ENCODE measurements at regions not wholly inside any gene's neighbourhood (a gene's known extent, or its start where the extent isn't known, plus 50 kb on each side); places are given as distances from the start of the nearest gene placed in this dataset.

- Histone ChIP-seq H3K4me1 (ENCODE audit: low read length) (no peaks in the 10 kb centered on the region), H3F3A (ENCODE audit: insufficient read depth, low read length) (no peaks in the 10 kb centered on the region), H3K9ac (ENCODE audit: low read length) (no peak overlapping the region), H3K27ac (ENCODE audit: low read length) (no peak overlapping the region), H3K36me3 (replicated peaks; ENCODE audit: insufficient read depth, low read length) (no peaks in the 10 kb centered on the region), H3K27me3 (replicated peaks; ENCODE audit: insufficient read depth, low read length) (no peaks in the 10 kb centered on the region), H3K9me2 (replicated peaks; ENCODE audit: insufficient read depth, low read length) (no peaks in the 10 kb centered on the region), H3K4me3 (ENCODE audit: low read length) (no peak overlapping the region), H3K9me3 (replicated peaks; ENCODE audit: insufficient read depth, low read length) (no peaks in the 10 kb centered on the region), H3K79me2 (ENCODE audit: low read length) (no peaks in the 10 kb centered on the region), H4K20me1 (ENCODE audit: insufficient read depth, low read length) (no peaks in the 10 kb centered on the region), H2AFZ (ENCODE audit: low read length) (no peak overlapping the region), H3K4me2 (ENCODE audit: low read depth, low read length) (no peak overlapping the region)
- no peak for DNase-seq
- TF ChIP-seq CTCF (IDR thresholded peaks at IDR 0.05; ENCODE audit: low read length) (no peak), EZH2 (optimal IDR thresholded peaks at IDR 0.05; ENCODE audit: low read depth, low read length) (no peak), EZH2phosphoT487 (IDR thresholded peaks at IDR 0.05; ENCODE audit: low read length) (no peak)
Observed at GRCh38 chr1:209356976-209357377, 226.5 kb upstream of the CAMK1G start.

GRCh38 chr1:209363112-209363511 lies 220.4 kb upstream of the CAMK1G start:
- Histone ChIP-seq H3K36me3 (replicated peaks; ENCODE audit: insufficient read depth, low read length) (no peaks in the 10 kb centered on the region), H3F3A (ENCODE audit: insufficient read depth, low read length) (no peaks in the 10 kb centered on the region), H3K9ac (ENCODE audit: low read length) (no peak overlapping the region), H3K27me3 (replicated peaks; ENCODE audit: insufficient read depth, low read length) (no peaks in the 10 kb centered on the region), H3K27ac (ENCODE audit: low read length) (no peak overlapping the region), H3K9me3 (replicated peaks; ENCODE audit: insufficient read depth, low read length) (no peaks in the 10 kb centered on the region), H3K4me2 (ENCODE audit: low read depth, low read length) (no peak overlapping the region), H3K4me3 (ENCODE audit: low read length) (no peak overlapping the region), H3K79me2 (ENCODE audit: low read length) (no peaks in the 10 kb centered on the region), H3K4me1 (ENCODE audit: low read length) (no peaks in the 10 kb centered on the region), H2AFZ (ENCODE audit: low read length) (no peak overlapping the region), H4K20me1 (ENCODE audit: insufficient read depth, low read length) (no peaks in the 10 kb centered on the region), H3K9me2 (replicated peaks; ENCODE audit: insufficient read depth, low read length) (no peaks in the 10 kb centered on the region)
- TF ChIP-seq CTCF (IDR thresholded peaks at IDR 0.05; ENCODE audit: low read length), result no peak
- no peak for TF ChIP-seq EZH2phosphoT487 (IDR thresholded peaks at IDR 0.05; ENCODE audit: low read length)
- no peak for TF ChIP-seq EZH2 (optimal IDR thresholded peaks at IDR 0.05; ENCODE audit: low read depth, low read length)
- DNase-seq, result no peak

GRCh38 chr1:209364716-209365115 lies 218.8 kb upstream of the CAMK1G start:
- H4K20me1 ChIP-seq (ENCODE audit: insufficient read depth, low read length), result no peaks in the 10 kb centered on the region
- no peaks in the 10 kb centered on the region for H3K9me2 ChIP-seq (replicated peaks; ENCODE audit: insufficient read depth, low read length)
- H3K27ac ChIP-seq (ENCODE audit: low read length), result no peak overlapping the region
- no peak overlapping the region for H3K4me3 ChIP-seq (ENCODE audit: low read length)
- H3K36me3 ChIP-seq (replicated peaks; ENCODE audit: insufficient read depth, low read length), result no peaks in the 10 kb centered on the region
- no peak overlapping the region for H2AFZ ChIP-seq (ENCODE audit: low read length)
- DNase-seq, result no peak
- TF ChIP-seq EZH2 (optimal IDR thresholded peaks at IDR 0.05; ENCODE audit: low read depth, low read length) (no peak), CTCF (IDR thresholded peaks at IDR 0.05; ENCODE audit: low read length) (no peak), EZH2phosphoT487 (IDR thresholded peaks at IDR 0.05; ENCODE audit: low read length) (no peak)
- H3K27me3 ChIP-seq (replicated peaks; ENCODE audit: insufficient read depth, low read length), result no peaks in the 10 kb centered on the region
- H3K9me3 ChIP-seq (replicated peaks; ENCODE audit: insufficient read depth, low read length), result no peaks in the 10 kb centered on the region
- no peak overlapping the region for H3K9ac ChIP-seq (ENCODE audit: low read length)
- no peaks in the 10 kb centered on the region for H3F3A ChIP-seq (ENCODE audit: insufficient read depth, low read length)
- H3K4me1 ChIP-seq (ENCODE audit: low read length), result no peaks in the 10 kb centered on the region
- H3K79me2 ChIP-seq (ENCODE audit: low read length), result no peaks in the 10 kb centered on the region
- no peak overlapping the region for H3K4me2 ChIP-seq (ENCODE audit: low read depth, low read length)

All from MM.1S (cell line).